GM20000 (cell line): ENCODE measurements at regions not wholly inside any gene's neighbourhood (a gene's known extent, or its start where the extent isn't known, plus 50 kb on each side); places are given as distances from the start of the nearest gene placed in this dataset.

ENCODE experiments used
- DNase-seq: peaks from one replicate; pipeline ENCODE4 v3.0.0; 2012; ENCODE audit warnings: low spot score
- TF ChIP-seq, protein P1 (sequence below): IDR thresholded peaks from 2 replicates; pipeline ENCODE4 v1.5.1; 2012; ENCODE audit warnings: mild to moderate bottlenecking, control low read depth; ENCODE audit errors: extremely low read depth, missing control alignments

DNA sequence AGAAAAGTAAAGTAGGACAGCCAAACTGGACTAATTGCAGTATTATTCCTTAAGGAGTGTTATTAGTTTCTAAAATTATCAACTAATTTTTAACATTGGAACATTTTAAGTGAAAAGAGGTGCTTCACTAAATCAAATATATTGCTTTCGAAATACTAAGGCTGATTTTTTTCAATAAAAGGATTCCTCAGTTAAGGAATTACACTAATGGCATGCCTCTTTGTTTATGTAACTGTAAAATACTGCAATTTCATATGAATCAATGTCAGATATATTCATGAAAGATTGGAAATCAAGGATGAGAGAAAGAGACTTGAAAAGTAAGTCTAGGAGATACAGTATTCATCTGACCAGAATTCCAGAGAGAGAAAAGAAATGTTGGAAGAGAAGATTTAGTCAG is 129.8 kb downstream of the TANC2 start:
- no peak for DNase-seq
- TF ChIP-seq, protein P1, sequence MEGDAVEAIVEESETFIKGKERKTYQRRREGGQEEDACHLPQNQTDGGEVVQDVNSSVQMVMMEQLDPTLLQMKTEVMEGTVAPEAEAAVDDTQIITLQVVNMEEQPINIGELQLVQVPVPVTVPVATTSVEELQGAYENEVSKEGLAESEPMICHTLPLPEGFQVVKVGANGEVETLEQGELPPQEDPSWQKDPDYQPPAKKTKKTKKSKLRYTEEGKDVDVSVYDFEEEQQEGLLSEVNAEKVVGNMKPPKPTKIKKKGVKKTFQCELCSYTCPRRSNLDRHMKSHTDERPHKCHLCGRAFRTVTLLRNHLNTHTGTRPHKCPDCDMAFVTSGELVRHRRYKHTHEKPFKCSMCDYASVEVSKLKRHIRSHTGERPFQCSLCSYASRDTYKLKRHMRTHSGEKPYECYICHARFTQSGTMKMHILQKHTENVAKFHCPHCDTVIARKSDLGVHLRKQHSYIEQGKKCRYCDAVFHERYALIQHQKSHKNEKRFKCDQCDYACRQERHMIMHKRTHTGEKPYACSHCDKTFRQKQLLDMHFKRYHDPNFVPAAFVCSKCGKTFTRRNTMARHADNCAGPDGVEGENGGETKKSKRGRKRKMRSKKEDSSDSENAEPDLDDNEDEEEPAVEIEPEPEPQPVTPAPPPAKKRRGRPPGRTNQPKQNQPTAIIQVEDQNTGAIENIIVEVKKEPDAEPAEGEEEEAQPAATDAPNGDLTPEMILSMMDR, result no peak

- DNase-seq, result no peak
- TF ChIP-seq, protein P1, result no peak
Measured at GRCh38 chr17:63096426-63096825, 130.4 kb downstream of the TANC2 start.

GRCh38 chr17:63099425-63099824 is 133.4 kb downstream of the TANC2 start:
- no peak for DNase-seq
- TF ChIP-seq, protein P1, result no peak

DNA sequence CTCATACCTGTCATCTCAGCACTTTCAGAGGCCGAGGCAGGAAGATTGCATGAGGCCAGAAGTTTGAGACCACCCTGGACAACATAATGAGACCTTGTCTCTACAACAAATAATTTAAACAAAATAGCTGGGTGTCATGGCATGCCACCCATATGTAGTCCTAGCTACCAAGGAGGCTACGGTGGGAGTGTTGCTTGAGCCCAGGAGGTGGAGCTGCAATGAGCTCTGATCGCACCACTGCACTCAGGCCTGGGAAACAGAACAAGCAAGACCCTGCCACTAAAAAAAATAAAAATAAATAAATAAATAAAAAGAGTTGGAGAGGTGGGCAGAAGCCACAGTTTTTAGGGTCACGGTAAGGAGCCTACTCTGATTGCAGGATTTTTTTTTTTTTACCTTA is 136.0 kb downstream of the TANC2 start:
- DNase-seq, result no peak
- TF ChIP-seq, protein P1, result no peak

DNA sequence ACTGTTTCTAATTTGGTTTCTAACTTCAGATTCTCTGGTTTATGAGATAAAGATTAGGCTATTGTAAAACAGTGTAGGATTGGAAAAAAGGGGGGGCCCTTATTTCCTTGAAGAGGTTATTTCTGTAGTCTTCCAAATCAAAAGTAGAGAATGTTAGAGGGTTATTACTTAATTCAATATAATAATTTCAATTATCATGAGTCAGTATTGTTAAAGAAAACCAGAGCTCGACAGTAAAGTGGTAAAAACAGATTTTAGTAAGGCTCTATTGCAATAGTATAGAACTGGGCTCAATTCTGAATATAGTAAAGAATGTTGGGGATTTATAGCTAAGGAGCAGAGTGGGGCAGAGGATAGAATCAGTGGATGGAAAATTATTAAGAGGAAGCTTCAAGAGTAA is 140.0 kb downstream of the TANC2 start:
- TF ChIP-seq, protein P1, result no peak
- DNase-seq, result no peak

DNA sequence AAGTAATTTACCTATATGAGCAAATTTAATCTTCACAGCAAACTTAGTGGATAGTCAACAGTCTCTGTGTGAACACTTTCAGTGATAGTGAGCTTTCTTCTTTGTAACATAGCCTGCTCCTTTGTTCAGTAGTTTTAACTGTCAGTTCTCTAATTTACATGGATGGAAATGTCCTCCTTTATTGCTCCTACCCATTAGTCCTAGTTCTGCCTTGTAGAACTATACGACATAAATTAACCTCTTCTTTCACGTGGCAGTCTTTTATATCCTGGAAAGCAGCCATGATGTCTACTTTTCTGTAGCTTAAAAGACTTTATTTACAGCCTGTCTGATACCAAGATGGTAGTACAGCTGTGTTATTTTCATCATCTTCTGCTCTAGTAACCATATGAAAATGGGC is 143.6 kb downstream of the TANC2 start:
- no peak for DNase-seq
- TF ChIP-seq, protein P1, result no peak

DNA sequence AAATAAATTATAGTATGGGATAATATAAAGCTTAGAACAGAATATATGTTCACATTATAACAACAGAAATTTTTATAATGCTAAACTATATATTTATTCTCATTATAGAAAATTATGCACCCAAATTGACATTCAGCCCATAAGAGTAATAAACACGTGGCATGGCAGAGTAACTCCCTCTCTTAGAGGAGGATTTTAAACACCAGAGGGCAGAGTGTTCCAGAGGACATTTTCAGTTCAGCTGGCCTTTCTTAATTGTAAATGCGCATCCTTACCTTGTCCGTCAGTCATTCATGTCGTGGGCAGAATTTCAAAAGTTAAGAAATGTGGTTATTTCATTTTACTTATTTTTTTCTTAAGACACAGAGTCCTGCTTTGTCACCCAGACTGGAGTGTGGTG is 147.1 kb downstream of the TANC2 start:
- DNase-seq, result peak; percentile 14
- TF ChIP-seq, protein P1, result peak; percentile 20

GRCh38 chr17:63116228-63116627 is 150.2 kb downstream of the TANC2 start:
- no peak for DNase-seq
- TF ChIP-seq, protein P1, result no peak
